K562 (cell line): ENCODE measurements at regions not wholly inside any gene's neighbourhood (a gene's known extent, or its start where the extent isn't known, plus 50 kb on each side); places are given as distances from the start of the nearest gene placed in this dataset.

ENCODE experiments used
- BCOR ChIP-seq: fragments of 450-650 bp; IDR thresholded peaks from 2 replicates; pipeline ENCODE4 v1.6.1; 2016
- ELF4 ChIP-seq: fragments of 450-650 bp; formaldehyde crosslinking; IDR thresholded peaks from 2 replicates; pipeline ENCODE4 v1.4.0; 2022; ENCODE audit warnings: missing genetic modification characterization
- ETS1 ChIP-seq: conservative IDR thresholded peaks from 2 replicates; pipeline ENCODE4 v1.6.1; 2011; ENCODE audit warnings: low read depth, mild to moderate bottlenecking, low read length; ENCODE audit not compliant: control insufficient read depth
- HMGN3 ChIP-seq: IDR thresholded peaks from 2 replicates; pipeline ENCODE4 v1.6.1; 2011; ENCODE audit warnings: borderline replicate concordance, low read depth, mild to moderate bottlenecking, mixed read lengths, low read length; ENCODE audit not compliant: insufficient read length; ENCODE audit errors: extremely low read depth
- KHSRP ChIP-seq: fragments of 450-650 bp; IDR thresholded peaks from 2 replicates; pipeline ENCODE4 v1.6.1; 2017
- SFPQ ChIP-seq: fragments of 200-400 bp; formaldehyde crosslinking; IDR thresholded peaks from 2 replicates; pipeline ENCODE4 v1.6.1; 2017; ENCODE audit warnings: mild to moderate bottlenecking, low read depth, low read length, moderate library complexity
- THRB ChIP-seq: fragments of 450-650 bp; formaldehyde crosslinking; conservative IDR thresholded peaks from 2 replicates; pipeline ENCODE4 v1.4.0; 2022; ENCODE audit warnings: mild to moderate bottlenecking, missing genetic modification characterization
- ZBTB40 ChIP-seq, 2 experiments: fragments of 450-650 bp in 1 of 2; sonication (generic) in 1 of 2; formaldehyde crosslinking in 1 of 2; IDR thresholded peaks; 2 replicates each; pipeline versions ENCODE4 v1.7.1 to v1.9.0; 2016 to 2022; ENCODE audit warnings: inconsistent platforms in 1 of 2, mild to moderate bottlenecking in 1 of 2, missing genetic modification reagents in 1 of 2
- ZNF583 ChIP-seq: fragments of 250-450 bp; sonication (Bioruptor Pico); IDR thresholded peaks from 2 replicates; pipeline ENCODE4 v1.4.0; 2020
- ZNF76 ChIP-seq: fragments of 250-450 bp; sonication (Bioruptor Pico); IDR thresholded peaks from 2 replicates; pipeline ENCODE4 v1.4.0; 2020; ENCODE audit warnings: mild to moderate bottlenecking, moderate library complexity, borderline replicate concordance
- ZSCAN32 ChIP-seq: fragments of 450-650 bp; formaldehyde crosslinking; IDR thresholded peaks from 2 replicates; pipeline ENCODE4 v1.4.0; 2020; ENCODE audit warnings: mild to moderate bottlenecking, moderate library complexity

GRCh38 chr3:14254812-14255702 lies 76.4 kb downstream of the LSM3 start (continued):
- no peak for TF ChIP-seq ETS1
- TF ChIP-seq HMGN3 = no peak
- TF ChIP-seq ZBTB40 (IDR thresholded peaks at IDR 0.05) = no peak
- no peak for TF ChIP-seq ZBTB40 (CRISPR knock-in tag; IDR thresholded peaks at IDR 0.05)
- TF ChIP-seq ZNF76 (CRISPR knock-in tag) = 0 out of 2 replicates have a peak, but pooled peaks have one; percentile 43
- TF ChIP-seq THRB = peak; percentile 84
- no peak for TF ChIP-seq ZNF583 (CRISPR knock-in tag)
- no peak for TF ChIP-seq SFPQ
- TF ChIP-seq KHSRP = peak; percentile 9; the same call in 1 of the 2 replicates
- no peak for TF ChIP-seq ZSCAN32
- TF ChIP-seq BCOR = peak; percentile 50
- peak; percentile 47 for TF ChIP-seq ELF4 (CRISPR knock-in tag)
